ENCODE measurements at regions not wholly inside any gene's neighbourhood (a gene's known extent, or its start where the extent isn't known, plus 50 kb on each side); places are given as distances from the start of the nearest gene placed in this dataset.

DNA sequence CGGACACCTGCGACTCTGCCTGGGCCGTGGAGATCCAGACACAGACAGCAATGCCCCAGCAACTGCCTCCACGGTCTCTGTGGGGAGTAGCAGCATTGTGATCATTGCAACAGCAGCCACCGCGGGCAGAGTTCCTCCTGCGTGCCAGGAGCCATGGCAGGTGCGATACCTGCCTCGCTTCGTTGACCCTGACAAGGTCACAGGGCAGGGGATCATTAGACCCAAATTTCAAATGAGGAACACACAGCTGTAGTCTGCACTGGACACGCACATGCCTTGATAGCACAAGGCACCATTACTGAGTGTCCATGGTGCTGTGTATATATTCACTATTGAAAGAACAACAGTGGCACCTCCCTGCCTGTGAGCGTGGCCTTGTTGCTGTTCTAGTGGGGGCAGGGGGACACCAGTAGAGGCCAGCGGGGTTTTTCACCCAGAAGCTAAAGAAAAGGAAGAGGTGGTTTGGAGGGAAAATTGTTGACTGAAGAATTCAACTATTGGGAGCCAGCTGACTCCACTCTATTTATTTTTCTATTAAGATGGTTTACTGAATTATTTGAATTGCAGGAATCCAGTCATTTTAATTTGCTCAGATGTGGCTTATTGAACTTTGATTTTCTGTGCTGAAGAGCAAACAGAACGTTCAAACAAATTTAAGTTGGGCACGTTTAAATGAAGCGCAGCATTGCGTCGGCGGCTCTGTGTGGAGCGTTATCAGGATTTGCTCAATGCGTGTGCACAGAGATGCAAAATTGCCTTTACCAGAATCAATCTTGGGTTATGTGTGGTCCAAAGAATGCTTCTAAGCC, 60.2 kb upstream of the RPS6KA2 start:
- TF ChIP-seq, protein P1, sequence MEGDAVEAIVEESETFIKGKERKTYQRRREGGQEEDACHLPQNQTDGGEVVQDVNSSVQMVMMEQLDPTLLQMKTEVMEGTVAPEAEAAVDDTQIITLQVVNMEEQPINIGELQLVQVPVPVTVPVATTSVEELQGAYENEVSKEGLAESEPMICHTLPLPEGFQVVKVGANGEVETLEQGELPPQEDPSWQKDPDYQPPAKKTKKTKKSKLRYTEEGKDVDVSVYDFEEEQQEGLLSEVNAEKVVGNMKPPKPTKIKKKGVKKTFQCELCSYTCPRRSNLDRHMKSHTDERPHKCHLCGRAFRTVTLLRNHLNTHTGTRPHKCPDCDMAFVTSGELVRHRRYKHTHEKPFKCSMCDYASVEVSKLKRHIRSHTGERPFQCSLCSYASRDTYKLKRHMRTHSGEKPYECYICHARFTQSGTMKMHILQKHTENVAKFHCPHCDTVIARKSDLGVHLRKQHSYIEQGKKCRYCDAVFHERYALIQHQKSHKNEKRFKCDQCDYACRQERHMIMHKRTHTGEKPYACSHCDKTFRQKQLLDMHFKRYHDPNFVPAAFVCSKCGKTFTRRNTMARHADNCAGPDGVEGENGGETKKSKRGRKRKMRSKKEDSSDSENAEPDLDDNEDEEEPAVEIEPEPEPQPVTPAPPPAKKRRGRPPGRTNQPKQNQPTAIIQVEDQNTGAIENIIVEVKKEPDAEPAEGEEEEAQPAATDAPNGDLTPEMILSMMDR (IDR thresholded peaks at IDR 0.05; ENCODE audit: extremely low read depth, insufficient read depth, missing control alignments) = no peak
- DNase-seq (ENCODE audit: low spot score) = no peak
- in situ Hi-C loops (cut with MboI; ENCODE audit: low pct_unique_long_range_greater_than_20kb, low sequenced_read_pairs, unreplicated experiment) = no loop called here

GRCh38 chr6:166686317-166686716, 59.3 kb upstream of the RPS6KA2 start:
- TF ChIP-seq, protein P1 (IDR thresholded peaks at IDR 0.05; ENCODE audit: extremely low read depth, insufficient read depth, missing control alignments) = no peak
- in situ Hi-C loops (cut with MboI; ENCODE audit: low pct_unique_long_range_greater_than_20kb, low sequenced_read_pairs, unreplicated experiment) = no loop called here
- no peak for DNase-seq (ENCODE audit: low spot score)

DNA sequence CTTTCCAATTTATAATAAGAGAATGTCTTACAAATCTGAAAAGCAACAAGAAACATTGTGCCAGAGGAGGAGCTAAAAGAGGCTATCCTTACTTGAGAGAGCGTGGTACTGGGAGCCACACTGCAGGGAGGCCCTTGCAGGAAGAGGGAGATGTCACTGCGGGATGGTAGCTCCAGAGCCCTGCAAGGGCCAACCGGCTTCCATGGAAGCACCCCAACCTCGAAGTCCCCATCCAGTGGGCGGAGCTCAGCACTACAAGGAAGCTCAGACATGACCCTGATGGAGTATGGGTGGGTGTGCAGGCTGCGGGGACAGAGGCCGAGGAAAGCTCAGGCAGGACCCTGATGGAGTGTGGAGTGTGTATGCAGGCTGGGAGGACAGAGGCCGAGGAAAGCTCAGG, 57.8 kb upstream of the RPS6KA2 start:
- no peak for DNase-seq (ENCODE audit: low spot score)
- TF ChIP-seq, protein P1 (IDR thresholded peaks at IDR 0.05; ENCODE audit: extremely low read depth, insufficient read depth, missing control alignments) = no peak
- in situ Hi-C loops (cut with MboI; ENCODE audit: low pct_unique_long_range_greater_than_20kb, low sequenced_read_pairs, unreplicated experiment) = no loop called here

- in situ Hi-C loops (cut with MboI; ENCODE audit: low pct_unique_long_range_greater_than_20kb, low sequenced_read_pairs, unreplicated experiment) = no loop called here
- no peak for DNase-seq (ENCODE audit: low spot score)
- TF ChIP-seq, protein P1 (IDR thresholded peaks at IDR 0.05; ENCODE audit: extremely low read depth, insufficient read depth, missing control alignments) = no peak
Measured at GRCh38 chr6:166684170-166684569, 57.1 kb upstream of the RPS6KA2 start.

DNA sequence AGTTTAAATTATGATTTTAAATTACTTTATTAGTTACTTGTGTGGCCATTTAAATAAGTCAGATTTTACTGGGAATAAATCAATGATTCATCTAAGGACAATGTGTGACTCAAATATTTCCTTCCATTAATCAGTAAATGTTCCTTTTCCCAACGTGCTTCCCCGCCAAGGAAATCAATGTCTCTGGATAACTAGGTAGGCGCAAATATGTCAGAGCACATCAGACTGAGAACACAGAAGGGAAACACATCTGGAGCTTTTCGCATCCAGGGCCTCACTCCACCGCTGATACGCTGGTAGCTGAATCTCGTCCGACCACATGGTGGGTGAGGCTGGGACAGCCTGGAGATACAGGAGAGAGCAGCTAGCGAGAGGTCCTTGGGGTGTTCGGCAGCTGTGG, 56.4 kb upstream of the RPS6KA2 start:
- TF ChIP-seq, protein P1 (IDR thresholded peaks at IDR 0.05; ENCODE audit: extremely low read depth, insufficient read depth, missing control alignments) = no peak

GRCh38 chr6:166679566-166679965, 52.5 kb upstream of the RPS6KA2 start:
- DNase-seq (ENCODE audit: low spot score) = no peak
- in situ Hi-C loops (cut with MboI; ENCODE audit: low pct_unique_long_range_greater_than_20kb, low sequenced_read_pairs, unreplicated experiment) = no loop called here
- TF ChIP-seq, protein P1 (IDR thresholded peaks at IDR 0.05; ENCODE audit: extremely low read depth, insufficient read depth, missing control alignments) = no peak

More for the DNA sequence above, 56.4 kb upstream of the RPS6KA2 start:
- in situ Hi-C loops (cut with MboI; ENCODE audit: low pct_unique_long_range_greater_than_20kb, low sequenced_read_pairs, unreplicated experiment) = no loop called here
- no peak for DNase-seq (ENCODE audit: low spot score)

Measured in GM13977 (cell line).